GDM1 (cell line): ENCODE measurements at regions not wholly inside any gene's neighbourhood (a gene's known extent, or its start where the extent isn't known, plus 50 kb on each side); places are given as distances from the start of the nearest gene placed in this dataset.
"Not testable (repeated sequence)": the region's sequence is repeated elsewhere in the genome, so short reads cannot be mapped to it uniquely, and the experiment has no call there.

Source experiments
- DNase-seq: peaks from one replicate; lab custom pipeline; 2025; lab: John Stamatoyannopoulos, UW

DNA sequence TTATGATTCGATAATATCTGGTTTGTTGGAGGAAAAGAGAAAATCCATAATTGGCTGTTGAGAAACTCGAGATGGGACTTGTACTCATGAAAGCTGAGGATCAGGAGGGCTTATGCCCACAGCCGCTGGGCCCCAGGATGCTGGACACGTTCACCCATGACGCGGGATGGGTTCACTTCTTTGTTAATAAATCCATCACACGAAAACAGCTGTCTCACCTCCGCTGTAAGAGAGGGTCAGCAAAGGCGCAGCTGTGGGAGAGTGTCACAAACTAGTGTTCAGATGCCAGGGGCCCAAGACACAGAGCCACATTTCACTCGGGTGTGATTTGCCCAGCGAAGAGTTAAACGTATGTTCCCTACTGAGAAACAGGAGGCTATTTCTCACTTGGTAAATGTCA, 315.1 kb downstream of the THBS2 start:
- DNase-seq = no peak

DNA sequence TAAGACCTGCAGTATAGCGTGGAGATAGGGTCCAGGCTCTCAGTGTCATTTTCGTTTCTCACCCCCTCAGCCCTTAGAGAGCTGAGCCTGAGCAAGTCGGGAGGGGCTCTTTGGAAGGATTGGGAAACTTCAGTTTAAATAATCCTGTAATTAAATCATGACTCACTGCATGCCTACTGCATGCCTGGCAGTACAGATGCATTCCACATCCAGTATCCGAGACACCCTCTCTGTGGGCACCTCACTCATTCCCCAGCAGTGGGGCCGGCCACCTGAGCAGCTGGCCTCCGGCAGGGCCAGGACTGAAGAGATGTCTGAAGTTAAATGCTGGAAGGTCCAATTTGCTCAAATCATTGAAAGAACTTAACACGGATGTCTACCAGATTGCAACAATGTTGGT, 316.6 kb downstream of the THBS2 start:
- no peak for DNase-seq

DNA sequence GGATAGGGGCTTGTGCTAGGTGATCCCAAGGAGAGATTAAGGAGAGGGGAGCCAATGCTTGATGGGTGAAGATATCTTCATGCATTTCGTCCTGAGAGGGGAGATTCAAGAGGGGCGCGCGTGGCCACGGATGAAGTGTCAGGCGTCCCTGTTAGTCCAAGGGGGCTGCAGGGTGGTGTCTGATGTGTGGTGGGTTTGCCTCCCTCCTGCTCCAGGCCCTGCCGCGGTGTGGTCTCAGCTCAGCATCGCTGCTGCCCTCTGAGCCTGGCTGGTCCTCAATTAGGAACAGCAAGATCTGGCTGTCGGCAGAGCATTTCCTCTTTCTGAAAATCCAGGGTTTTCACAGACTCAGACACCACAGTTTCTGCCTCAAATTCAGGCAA, 318.0 kb downstream of the THBS2 start:
- no peak for DNase-seq

DNA sequence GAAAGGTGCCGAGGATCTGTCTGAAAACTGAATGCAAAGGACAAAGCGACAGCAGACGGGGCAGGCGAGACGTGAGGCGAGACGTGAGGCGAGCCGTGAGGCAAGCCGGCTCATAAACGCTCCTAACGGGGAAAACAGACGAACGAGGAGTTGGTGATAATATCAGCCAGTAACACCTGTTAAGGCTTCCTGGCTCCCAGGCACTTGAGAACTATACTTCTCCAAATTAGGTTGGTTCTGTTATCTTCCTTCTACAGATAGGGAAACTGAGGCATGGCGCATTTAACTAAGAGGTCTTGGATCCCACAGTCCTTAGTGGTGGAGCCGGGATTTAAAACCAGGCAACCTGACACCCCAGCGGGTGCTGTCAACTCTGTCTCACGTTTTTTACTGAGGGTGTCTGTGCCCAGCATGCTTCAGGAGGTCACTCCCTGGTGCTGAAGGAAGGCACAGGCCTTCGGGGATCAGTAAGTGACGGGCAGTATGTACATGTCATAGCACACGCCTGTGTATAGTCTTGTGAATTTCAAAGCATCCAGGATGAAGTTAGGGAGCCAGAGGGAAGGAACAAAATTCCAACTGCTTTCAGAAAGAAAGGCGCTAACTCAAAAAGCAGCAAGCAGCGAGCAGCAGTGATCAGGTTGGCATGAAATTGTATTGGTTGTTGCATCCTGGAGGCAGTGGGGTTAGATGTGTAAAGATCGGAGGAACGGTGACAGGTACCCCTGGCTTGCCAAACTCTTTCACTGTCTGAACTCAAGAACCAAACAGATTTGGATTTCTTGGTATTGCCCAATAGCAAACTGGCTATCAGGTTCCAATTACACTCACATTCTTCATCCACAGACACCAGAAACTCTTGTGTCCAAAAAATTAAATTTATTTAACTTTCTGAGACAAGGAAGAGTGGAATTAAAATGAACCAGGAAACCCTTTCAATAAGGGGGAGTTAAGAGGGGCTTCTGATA, 318.7 kb downstream of the THBS2 start:
- DNase-seq = no peak

DNA sequence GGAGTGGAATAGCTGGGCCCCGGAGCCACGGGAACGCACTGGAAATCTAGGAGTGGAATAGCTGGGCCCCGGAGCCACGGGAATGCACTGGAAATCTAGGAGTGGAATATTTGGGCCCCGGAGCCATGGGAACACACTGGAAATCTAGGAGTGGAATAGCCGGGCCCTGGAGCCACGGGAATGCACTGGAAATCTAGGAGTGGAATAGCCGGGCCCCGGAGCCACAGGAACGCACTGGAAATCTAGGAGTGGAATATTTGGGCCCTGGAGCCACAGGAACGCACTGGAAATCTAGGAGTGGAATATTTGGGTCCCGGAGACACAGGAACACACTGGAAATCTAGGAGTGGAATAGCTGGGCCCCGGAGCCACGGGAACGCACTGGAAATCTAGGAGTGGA, 321.5 kb downstream of the THBS2 start:
- not testable (repeated sequence) for DNase-seq

DNA sequence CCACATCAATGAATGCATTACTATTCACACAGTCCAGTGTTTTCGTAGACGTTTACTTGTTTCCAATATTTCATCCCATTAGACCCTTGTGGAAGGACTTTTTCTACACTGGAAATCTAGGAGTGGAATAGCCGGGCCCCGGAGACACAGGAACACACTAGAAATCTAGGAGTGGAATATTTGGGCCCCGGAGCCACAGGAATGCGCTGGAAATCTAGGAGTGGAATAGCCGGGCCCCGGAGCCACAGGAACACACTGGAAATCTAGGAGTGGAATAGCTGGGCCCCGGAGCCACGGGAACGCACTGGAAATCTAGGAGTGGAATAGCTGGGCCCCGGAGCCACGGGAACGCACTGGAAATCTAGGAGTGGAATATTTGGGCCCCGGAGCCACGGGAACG, 322.6 kb downstream of the THBS2 start:
- not testable (repeated sequence) for DNase-seq

DNA sequence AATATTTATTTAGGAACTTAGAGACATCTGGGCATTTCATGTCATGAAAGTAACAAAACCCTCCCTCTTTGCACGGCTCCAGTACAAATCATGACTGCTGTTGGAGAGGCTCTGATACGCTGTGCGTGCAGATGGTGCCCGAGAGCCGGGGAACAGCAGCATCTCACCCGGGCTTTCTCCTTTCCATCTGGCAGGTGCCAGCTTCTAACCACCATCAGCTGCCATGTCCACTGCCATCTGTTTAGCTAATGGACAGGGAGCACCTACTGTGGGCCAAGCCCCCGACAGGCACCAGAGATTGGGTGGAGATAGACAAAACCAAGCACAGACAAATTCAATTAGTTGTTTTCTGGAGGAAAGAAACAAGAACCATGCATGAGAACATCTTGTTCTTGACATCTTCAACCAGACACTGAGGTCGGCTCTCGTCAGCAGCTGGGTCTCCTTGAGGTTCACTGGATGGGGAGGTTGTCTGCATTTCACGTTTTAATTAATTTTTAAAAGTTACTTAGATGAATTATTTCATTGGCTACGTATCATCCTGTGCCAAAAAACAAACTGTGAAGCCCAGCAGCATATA, 323.7 kb downstream of the THBS2 start:
- DNase-seq = no peak

DNA sequence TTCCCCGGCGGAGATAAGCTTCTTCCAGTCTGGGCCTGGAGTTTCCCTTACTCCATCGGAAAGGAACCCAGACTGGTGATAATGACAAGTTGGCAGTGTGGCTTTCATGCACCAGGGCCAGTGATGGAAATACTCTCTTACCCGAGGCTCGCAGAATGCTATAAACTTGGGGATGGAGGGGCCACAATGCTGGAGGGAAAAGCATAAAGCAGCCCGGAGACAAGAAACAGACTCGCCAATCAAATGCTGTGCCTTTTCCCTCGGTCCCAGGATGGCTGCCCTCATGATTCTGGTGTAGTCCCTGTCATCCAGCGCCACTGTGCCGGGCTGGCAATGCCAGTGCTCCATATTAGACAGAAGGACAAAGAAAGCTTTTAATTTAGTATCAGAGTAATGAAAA, 325.6 kb downstream of the THBS2 start:
- DNase-seq = no peak

DNA sequence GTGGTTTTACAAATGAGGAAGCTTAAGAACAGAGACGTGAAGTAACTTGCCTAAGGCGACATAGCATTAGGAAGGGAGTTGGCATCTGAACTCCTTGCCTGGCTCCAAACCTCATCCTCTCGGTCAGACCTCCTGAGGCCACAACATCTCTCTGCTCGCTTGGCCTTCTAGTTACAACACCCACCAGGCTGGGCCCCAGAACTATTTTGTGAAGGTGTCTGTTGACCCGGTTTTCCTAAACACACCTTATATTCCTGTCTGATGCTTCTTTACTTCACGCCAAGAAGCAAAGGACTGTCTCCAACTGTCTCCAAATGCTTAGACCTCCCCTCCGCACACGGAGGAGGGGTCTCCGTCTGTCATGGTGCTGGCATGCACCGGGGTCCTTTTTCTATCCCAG, 326.6 kb downstream of the THBS2 start:
- DNase-seq = no peak

DNA sequence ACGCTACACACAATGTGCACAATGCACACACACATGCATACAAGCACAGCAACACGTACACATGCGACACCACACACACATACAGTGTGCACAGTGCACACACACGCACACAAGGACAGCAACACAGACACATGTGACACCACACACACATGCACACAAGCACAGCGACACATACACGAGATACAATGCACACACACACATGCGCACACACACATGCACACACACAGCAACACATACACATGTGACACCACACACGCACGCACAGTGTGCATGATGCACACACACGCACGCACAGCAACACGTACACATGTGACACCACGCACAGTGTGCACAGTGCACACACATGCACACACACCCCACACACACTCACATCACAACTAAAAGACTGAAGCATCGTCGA, 327.3 kb downstream of the THBS2 start:
- DNase-seq = no peak

DNA sequence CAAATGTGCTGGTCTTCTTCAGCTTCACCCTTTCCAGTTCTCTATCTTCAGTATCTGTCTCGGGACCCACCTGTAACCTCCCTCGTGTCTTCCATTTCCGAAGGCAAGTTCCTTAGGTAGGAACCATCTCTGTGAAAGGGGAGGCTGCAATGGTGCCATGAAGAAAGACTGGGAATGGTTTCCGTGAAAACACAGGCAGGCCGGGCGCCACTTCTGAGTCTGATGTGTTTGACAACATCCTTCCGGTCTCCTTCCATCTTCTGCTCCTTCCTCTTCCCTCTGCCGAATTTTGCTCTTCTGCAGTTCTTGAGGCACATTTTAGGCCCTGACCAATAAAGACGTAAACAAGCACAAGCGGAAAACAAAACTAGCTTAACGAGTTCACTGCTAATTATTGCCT, 328.0 kb downstream of the THBS2 start:
- DNase-seq = no peak

DNA sequence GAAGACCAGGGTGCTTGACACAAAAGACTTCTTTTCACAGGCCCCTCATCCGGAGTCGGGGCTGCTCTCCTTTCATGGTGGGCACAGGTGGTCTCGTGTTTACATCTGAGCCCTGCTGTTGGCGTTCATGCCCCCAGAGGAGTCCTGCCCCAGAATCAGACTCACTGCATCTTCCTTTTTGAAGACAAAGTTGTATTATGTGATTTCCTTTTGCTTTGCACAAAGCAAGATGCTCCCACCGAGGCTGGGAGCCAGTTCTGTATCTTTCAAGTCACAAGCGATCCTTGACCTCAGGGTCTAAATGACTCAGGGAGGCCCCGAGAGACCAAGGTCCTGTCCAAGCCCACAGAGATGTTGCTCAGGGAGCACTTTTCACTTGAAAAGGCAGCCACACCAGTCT, 330.5 kb downstream of the THBS2 start:
- no peak for DNase-seq

DNA sequence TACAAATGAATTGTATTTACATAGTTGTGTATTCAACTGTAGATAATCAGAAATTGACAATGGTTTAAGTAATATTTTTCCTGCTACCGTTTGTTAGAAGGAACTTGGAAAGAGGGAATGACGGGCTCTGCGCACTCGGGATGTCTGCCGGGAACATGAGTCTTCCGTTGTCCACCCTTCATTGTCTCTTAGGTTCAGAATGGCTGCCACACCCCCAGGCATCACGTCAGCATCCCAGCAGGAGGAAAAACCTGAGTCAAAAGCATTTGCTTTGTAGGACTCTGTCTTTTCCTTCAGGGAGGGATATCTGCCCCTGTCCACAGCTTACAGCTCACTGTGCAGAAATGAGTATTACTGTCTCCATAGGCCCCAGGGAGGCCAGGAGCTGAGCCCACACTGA, 331.2 kb downstream of the THBS2 start:
- DNase-seq = no peak

DNA sequence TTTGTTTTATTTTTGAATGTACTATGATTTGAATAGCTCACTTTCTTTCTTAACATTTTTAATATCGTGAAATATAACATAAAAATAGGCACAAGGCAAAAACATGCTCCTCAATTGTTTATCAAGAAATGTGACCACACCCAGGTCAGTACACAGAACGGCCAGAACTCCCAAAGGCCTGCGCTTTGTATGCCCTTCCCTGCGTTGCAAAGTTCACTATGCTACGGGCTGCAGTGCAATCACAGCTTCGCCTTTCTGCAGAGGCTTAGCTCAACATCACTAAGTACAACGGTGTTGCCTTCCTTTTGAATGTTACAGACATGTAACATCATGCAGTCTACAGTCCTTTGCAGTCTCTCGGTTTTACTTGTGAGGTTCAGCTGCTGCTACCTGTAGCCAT, 333.4 kb downstream of the THBS2 start:
- DNase-seq = no peak

DNA sequence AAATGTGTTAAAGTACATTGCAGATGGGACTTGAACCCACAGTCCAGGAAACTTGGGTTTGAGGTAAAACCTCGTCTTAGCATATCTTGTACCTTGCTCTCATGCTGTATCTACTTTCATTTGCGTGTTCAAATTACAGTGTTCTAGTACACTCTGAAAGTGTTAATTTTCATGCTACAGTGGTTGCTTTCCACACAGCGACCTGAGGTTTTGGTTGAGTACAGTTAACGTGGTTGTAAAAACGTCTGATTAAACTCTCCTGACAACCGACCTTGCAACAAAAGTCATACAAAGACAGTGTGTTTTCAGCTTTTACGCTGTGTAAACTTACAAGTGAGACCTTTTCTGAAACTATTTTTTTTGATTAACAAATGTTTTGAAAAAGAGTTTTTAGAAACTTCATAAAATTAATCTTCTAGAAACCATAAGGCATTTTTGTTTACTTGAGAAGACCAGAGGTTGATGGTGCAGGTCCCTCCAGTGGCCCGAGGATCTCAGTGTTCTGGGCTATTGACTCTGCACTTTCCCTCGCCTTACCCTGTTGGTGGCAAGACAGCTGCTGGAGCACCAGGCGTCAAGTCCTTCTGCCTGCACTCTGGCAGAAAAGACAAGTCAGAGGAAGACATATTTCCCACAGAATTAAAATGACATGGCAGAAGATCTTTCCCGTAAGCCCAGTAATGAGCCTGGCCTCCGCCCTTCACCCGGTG, 334.0 kb downstream of the THBS2 start:
- no peak for DNase-seq

DNA sequence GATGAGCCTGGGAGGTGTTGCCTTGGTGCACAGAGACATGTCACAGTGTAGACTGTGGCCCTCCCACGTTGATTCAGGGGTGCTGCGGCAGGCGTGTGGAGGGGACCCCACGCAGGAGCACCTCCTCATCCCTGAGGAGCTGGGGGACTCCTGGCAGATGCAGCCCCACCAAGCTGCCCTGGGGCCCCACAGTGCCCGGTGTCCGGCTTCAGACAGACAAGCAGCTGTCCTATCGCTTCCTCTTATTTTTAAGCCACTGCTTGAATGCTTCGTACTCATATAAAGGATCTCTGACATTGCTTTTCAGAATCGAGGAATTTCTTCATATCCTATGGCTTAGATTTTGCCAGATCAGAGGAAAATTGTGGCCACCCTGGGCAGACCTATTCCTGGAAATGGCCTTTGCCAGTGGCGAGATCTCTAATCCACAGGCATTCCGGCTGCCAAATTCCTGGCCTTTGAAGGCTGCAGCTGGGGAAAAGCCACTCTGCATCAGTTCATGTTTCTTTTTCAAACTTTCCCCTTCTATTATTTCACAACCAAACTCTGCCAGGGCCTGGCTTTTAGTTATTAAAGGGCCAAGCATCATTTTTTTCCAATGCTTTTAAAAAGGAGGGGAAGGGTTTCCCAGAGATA, 337.0 kb downstream of the THBS2 start:
- DNase-seq = no peak

DNA sequence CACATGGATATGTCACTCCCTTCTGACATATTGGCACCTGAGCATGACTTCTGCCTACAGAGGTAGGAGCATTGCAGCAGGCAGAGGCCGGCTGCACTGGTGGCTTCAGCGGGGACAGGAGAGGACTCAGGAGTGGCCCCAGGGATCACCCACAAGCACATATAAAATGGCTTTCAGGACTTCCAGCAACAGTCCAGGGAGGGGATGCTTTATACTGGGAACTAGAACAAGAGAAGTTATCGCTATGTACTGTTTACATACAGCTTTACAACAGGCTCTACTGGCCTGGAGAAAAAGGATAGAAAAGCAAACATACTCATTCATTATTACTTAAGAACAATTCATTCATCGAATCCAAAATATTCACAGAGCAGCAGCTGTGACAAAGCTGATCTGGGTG, 337.8 kb downstream of the THBS2 start:
- DNase-seq = no peak

DNA sequence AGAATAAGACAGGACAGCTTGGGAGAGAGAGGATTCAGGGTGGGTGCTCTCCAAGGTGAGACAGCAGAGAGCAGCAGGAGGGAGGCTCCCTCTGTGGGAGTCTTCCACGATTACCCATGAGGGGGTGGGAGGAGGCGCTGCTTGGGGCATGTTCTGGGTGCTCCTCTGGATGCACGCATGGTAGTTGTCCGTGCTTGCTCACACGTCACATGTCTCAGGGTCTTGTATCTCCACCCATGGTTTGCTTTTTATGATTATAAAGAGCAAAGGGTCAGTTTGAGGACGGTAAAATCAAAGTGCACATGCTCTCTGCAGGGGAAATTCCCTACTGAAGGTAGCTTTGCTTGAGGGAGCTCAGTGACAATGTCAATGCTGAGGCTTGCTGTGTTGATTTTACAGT, 338.4 kb downstream of the THBS2 start:
- no peak for DNase-seq

DNA sequence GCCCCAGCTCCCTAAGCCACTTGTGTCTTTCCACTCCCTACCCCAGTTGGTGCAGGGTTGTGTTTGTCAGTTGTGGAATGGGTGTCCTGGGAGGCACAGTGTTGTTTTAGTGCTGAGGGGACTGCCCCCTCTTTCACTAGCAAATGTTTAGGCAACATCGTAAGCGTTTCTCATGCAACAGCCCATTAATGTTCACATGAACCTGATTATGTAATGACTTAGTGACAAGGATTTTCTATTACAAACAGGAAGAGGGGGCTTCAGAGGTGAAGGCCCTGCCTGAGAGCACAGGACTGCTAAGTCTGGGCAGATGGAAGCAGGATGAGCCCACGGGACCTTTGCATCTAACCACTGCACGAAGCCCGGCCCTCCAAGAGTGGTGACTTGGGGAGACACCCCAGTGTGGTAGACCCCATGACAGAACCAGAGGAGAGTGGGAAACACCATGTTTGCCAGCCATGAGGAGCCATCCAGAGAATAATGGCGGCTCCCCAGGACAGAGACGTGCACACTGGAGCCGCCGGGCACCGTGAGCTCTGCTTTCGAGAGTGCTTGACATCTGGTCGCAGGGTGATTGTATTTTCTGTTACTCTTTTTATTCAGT, 339.7 kb downstream of the THBS2 start:
- no peak for DNase-seq

DNA sequence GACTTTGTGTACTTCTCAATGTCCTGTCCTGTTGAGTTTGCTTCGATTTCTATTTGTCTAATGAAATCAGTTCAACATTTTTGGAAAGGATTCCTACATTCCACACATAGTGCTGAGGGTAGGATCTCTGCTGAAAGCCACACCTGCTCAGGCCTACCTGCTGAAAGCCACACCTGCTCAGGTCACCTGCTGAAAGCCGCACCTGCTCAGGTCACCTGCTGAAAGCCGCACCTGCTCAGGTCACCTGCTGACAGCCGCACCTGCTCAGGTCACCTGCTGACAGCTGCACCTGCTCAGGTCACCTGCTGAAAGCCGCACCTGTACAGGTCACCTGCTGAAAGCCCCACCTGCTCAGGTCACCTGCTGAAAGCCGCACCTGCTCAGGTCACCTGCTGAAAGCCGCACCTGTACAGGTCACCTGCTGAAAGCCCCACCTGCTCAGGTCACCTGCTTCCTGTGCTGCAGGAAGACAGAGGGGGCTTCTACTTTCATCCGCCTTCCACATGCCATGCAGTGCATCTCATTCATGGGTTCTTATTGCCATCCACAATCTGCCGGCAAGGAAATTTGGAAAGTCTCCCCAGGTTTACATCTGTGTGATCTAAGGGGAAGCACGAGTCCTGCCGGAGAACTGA, 340.3 kb downstream of the THBS2 start:
- not testable (repeated sequence) for DNase-seq

DNA sequence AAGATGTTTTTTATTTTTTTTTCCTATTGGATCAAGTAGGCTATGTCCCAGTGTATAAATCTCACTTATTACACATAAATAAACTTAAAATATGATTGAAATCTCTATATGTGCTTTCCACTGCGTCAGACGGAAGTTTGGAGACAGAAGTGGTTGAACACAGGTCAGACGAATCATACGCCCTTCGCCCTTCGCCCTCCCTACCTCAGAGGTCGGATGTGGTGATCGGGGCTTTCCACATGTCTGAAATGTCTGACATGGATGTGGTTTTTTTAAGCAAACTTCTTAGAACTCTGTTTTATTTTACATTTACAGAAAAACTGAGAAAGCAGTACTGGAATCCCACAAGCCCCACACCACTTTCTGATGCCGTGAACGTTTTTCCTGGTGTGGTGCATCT, 344.4 kb downstream of the THBS2 start:
- DNase-seq = no peak

DNA sequence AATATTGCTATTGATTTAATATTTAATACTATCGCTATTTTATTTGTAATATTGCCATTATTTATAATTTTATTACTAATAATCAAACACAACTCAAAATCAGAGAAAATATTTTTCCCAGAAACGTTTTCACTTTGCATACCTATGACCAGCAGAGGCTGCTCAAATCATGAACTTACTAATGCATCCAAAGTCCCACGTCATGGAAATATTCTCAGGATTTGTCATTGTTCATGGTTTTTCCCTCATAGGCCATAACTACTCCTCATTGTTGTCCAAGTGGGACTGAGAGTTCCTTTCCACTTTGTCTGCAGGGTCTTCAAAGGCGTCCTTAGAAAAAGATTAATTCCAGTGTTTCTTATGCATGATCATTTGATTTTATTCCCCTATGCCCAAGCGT, 344.8 kb downstream of the THBS2 start:
- DNase-seq = no peak
